Mesendoderm (in vitro differentiated cells): ENCODE measurements at regions not wholly inside any gene's neighbourhood (a gene's known extent, or its start where the extent isn't known, plus 50 kb on each side); places are given as distances from the start of the nearest gene placed in this dataset.
A peak's percentile ranks its signal among the peaks of the same experiment; 100 is the strongest.

Experiments
- DNase-seq: peaks from one replicate; pipeline ENCODE4 v3.0.0; 2013
- H2AK5ac ChIP-seq: 2 replicates; pipeline ENCODE4 v1.6.1; 2013; ENCODE audit warnings: low read length, inconsistent platforms
- H2BK120ac ChIP-seq: 2 replicates; pipeline ENCODE4 v1.6.1; 2013; ENCODE audit warnings: low read depth, mild to moderate bottlenecking, low read length, moderate library complexity, mixed read lengths
- H2BK15ac ChIP-seq: replicated peaks from 2 replicates; pipeline ENCODE4 v1.6.1; 2013; ENCODE audit warnings: low read depth, mild to moderate bottlenecking, moderate library complexity
- H2BK5ac ChIP-seq: 2 replicates; pipeline ENCODE4 v1.6.1; 2013; ENCODE audit warnings: low read length, inconsistent platforms
- H3K18ac ChIP-seq: 2 replicates; pipeline ENCODE4 v1.6.1; 2013; ENCODE audit warnings: mild to moderate bottlenecking, low read length, mixed read lengths
- H3K23ac ChIP-seq: one replicate; pipeline ENCODE4 v1.6.1; 2013; ENCODE audit warnings: low read length
- H3K27ac ChIP-seq: 2 replicates; pipeline ENCODE4 v1.5.1; 2013; ENCODE audit warnings: low read depth, mild to moderate bottlenecking, inconsistent platforms, low read length, moderate library complexity
- H3K27me3 ChIP-seq: 2 replicates; pipeline ENCODE4 v1.6.1; 2013; ENCODE audit warnings: low read length, control low read depth, mild to moderate bottlenecking, inconsistent platforms; ENCODE audit not compliant: insufficient read depth, poor library complexity
- H3K36me3 ChIP-seq: 2 replicates; pipeline ENCODE4 v1.6.1; 2013; ENCODE audit warnings: low read length, inconsistent platforms; ENCODE audit not compliant: control insufficient read depth, insufficient read depth
- H3K4ac ChIP-seq: one replicate; pipeline ENCODE4 v1.6.1; 2013; ENCODE audit warnings: low read depth, mild to moderate bottlenecking, low read length, moderate library complexity
- H3K4me1 ChIP-seq: 2 replicates; pipeline ENCODE4 v1.6.1; 2013; ENCODE audit warnings: low read depth, low read length, inconsistent platforms; ENCODE audit not compliant: control insufficient read depth
- H3K4me2 ChIP-seq: 2 replicates; pipeline ENCODE4 v1.6.1; 2013; ENCODE audit warnings: low read length
- H3K4me3 ChIP-seq: 2 replicates; pipeline ENCODE4 v1.5.1; 2013; ENCODE audit warnings: mild to moderate bottlenecking, low read length
- H3K56ac ChIP-seq: one replicate; pipeline ENCODE4 v1.6.1; 2013; ENCODE audit warnings: low read length
- H3K79me1 ChIP-seq: 2 replicates; pipeline ENCODE4 v1.6.1; 2013; ENCODE audit warnings: low read length, inconsistent platforms
- H3K79me2 ChIP-seq: 2 replicates; pipeline ENCODE4 v1.6.1; 2013; ENCODE audit warnings: mild to moderate bottlenecking, low read length; ENCODE audit not compliant: control insufficient read depth, insufficient read depth
- H3K9ac ChIP-seq: 2 replicates; pipeline ENCODE4 v1.6.1; 2013; ENCODE audit warnings: low read length, inconsistent platforms
- H4K5ac ChIP-seq: one replicate; pipeline ENCODE4 v1.6.1; 2013; ENCODE audit warnings: low read length
- H4K8ac ChIP-seq: one replicate; pipeline ENCODE4 v1.6.1; 2013; ENCODE audit warnings: low read depth, mild to moderate bottlenecking, control low read depth, low read length, moderate library complexity
- WGBS: extraction: QIAGEN DNeasy Blood & Tissue Kit; methylation state at CpG from one replicate; pipeline ENCODE4 v1.1.7; 2013; ENCODE audit warnings: low lambda C conversion rate, missing lambda C conversion rate; ENCODE audit not compliant: insufficient coverage; ENCODE audit errors: extremely low coverage; 5-methylcytosine and 5-hydroxymethylcytosine counted together

- Histone ChIP-seq H3K79me1 (no peaks in the 10 kb centered on the region), H2AK5ac (no peak overlapping the region), H3K36me3 (no peaks in the 10 kb centered on the region), H3K4ac (no peak overlapping the region), H3K23ac (no peak overlapping the region), H3K4me2 (no peak overlapping the region), H3K9ac (no peak overlapping the region), H3K27ac (no peak overlapping the region), H3K27me3 (no peaks in the 10 kb centered on the region), H2BK15ac (no peak overlapping the region), H2BK120ac (no peak overlapping the region), H4K5ac (no peak overlapping the region), H2BK5ac (no peak overlapping the region), H3K4me1 (no peaks in the 10 kb centered on the region), H3K56ac (no peak overlapping the region), H4K8ac (no peak overlapping the region), H3K79me2 (no peaks in the 10 kb centered on the region), H3K4me3 (no peak overlapping the region), H3K18ac (no peak overlapping the region)
- peak; percentile 40 for DNase-seq
- no CpG with 5 or more reads among the region's 3 CpGs for WGBS
Observed at GRCh38 chr2:14199040-14199439, 433.5 kb upstream of the LRATD1 start.

GRCh38 chr2:14219306-14219705 lies 413.2 kb upstream of the LRATD1 start:
- no peak overlapping the region for H3K23ac ChIP-seq
- no peak for DNase-seq
- H3K56ac ChIP-seq = no peak overlapping the region
- WGBS = no CpG with 5 or more reads among the region's 3 CpGs
- no peaks in the 10 kb centered on the region for H3K4me1 ChIP-seq
- H3K27ac ChIP-seq = no peak overlapping the region
- H2BK5ac ChIP-seq = no peak overlapping the region
- no peak overlapping the region for H3K9ac ChIP-seq
- H2BK120ac ChIP-seq = no peak overlapping the region
- no peak overlapping the region for H3K18ac ChIP-seq
- no peaks in the 10 kb centered on the region for H3K36me3 ChIP-seq
- no peaks in the 10 kb centered on the region for H3K27me3 ChIP-seq
- H2AK5ac ChIP-seq = no peak overlapping the region
- H4K5ac ChIP-seq = no peak overlapping the region
- no peaks in the 10 kb centered on the region for H3K79me1 ChIP-seq
- no peak overlapping the region for H3K4me2 ChIP-seq
- H3K79me2 ChIP-seq = no peaks in the 10 kb centered on the region
- no peak overlapping the region for H3K4ac ChIP-seq
- no peak overlapping the region for H2BK15ac ChIP-seq
- no peak overlapping the region for H4K8ac ChIP-seq
- no peak overlapping the region for H3K4me3 ChIP-seq

- no CpG with 5 or more reads among the region's 1 CpG for WGBS
- DNase-seq = no peak
Observed at GRCh38 chr2:14220101-14220500, 412.4 kb upstream of the LRATD1 start.

GRCh38 chr2:14221466-14221865 lies 411.1 kb upstream of the LRATD1 start:
- DNase-seq = no peak
- no CpG with 5 or more reads among the region's 4 CpGs for WGBS
- Histone ChIP-seq H2BK120ac (no peak overlapping the region), H4K5ac (no peak overlapping the region), H3K4me1 (no peaks in the 10 kb centered on the region), H3K23ac (no peak overlapping the region), H3K27ac (no peak overlapping the region), H3K27me3 (no peaks in the 10 kb centered on the region), H3K9ac (no peak overlapping the region), H3K36me3 (no peaks in the 10 kb centered on the region), H2BK5ac (no peak overlapping the region), H3K79me2 (no peaks in the 10 kb centered on the region), H3K56ac (no peak overlapping the region), H3K4me2 (no peak overlapping the region), H3K4me3 (no peak overlapping the region), H3K4ac (no peak overlapping the region), H4K8ac (no peak overlapping the region), H3K18ac (no peak overlapping the region), H3K79me1 (no peaks in the 10 kb centered on the region), H2AK5ac (no peak overlapping the region), H2BK15ac (no peak overlapping the region)

More at GRCh38 chr2:14220101-14220500, 412.4 kb upstream of the LRATD1 start:
- no peaks in the 10 kb centered on the region for H3K36me3 ChIP-seq
- H3K4me2 ChIP-seq = no peak overlapping the region
- no peak overlapping the region for H4K8ac ChIP-seq
- no peaks in the 10 kb centered on the region for H3K4me1 ChIP-seq
- no peak overlapping the region for H2BK5ac ChIP-seq
- H3K4me3 ChIP-seq = no peak overlapping the region
- no peaks in the 10 kb centered on the region for H3K79me2 ChIP-seq
- no peaks in the 10 kb centered on the region for H3K79me1 ChIP-seq
- H3K27ac ChIP-seq = no peak overlapping the region
- H3K27me3 ChIP-seq = no peaks in the 10 kb centered on the region
- no peak overlapping the region for H4K5ac ChIP-seq
- no peak overlapping the region for H2AK5ac ChIP-seq
- no peak overlapping the region for H3K9ac ChIP-seq
- no peak overlapping the region for H3K23ac ChIP-seq
- no peak overlapping the region for H2BK120ac ChIP-seq
- H3K4ac ChIP-seq = no peak overlapping the region
- H3K56ac ChIP-seq = no peak overlapping the region
- H2BK15ac ChIP-seq = no peak overlapping the region
- no peak overlapping the region for H3K18ac ChIP-seq

- no CpG with 5 or more reads among the region's 1 CpG for WGBS
Observed at GRCh38 chr2:14223576-14223975, 408.9 kb upstream of the LRATD1 start.

GRCh38 chr2:14231391-14231898 lies 401.1 kb upstream of the LRATD1 start:
- no peak overlapping the region for H2AK5ac ChIP-seq
- no peak overlapping the region for H4K8ac ChIP-seq
- H3K4me2 ChIP-seq = no peak overlapping the region
- WGBS = no CpG with 5 or more reads among the region's 1 CpG
- no peak overlapping the region for H3K4ac ChIP-seq
- no peak overlapping the region for H3K27ac ChIP-seq
- DNase-seq = no peak
- no peak overlapping the region for H3K4me3 ChIP-seq
- H2BK5ac ChIP-seq = no peak overlapping the region
- no peak overlapping the region for H4K5ac ChIP-seq
- H2BK120ac ChIP-seq = no peak overlapping the region
- H3K56ac ChIP-seq = no peak overlapping the region
- H3K79me2 ChIP-seq = no peaks in the 10 kb centered on the region
- H3K79me1 ChIP-seq = no peaks in the 10 kb centered on the region
- H3K36me3 ChIP-seq = no peaks in the 10 kb centered on the region
- H3K27me3 ChIP-seq = no peaks in the 10 kb centered on the region
- no peak overlapping the region for H2BK15ac ChIP-seq
- no peak overlapping the region for H3K18ac ChIP-seq
- H3K9ac ChIP-seq = no peak overlapping the region
- peaks cover 3% of the 10 kb centered on the region for H3K4me1 ChIP-seq
- H3K23ac ChIP-seq = no peak overlapping the region

More at GRCh38 chr2:14223576-14223975, 408.9 kb upstream of the LRATD1 start:
- Histone ChIP-seq H3K56ac (no peak overlapping the region), H3K4me2 (no peak overlapping the region), H3K9ac (no peak overlapping the region), H3K79me2 (no peaks in the 10 kb centered on the region), H3K4me3 (no peak overlapping the region), H2AK5ac (no peak overlapping the region), H4K5ac (no peak overlapping the region), H2BK15ac (no peak overlapping the region), H3K4ac (no peak overlapping the region), H3K36me3 (no peaks in the 10 kb centered on the region), H3K27ac (no peak overlapping the region), H2BK120ac (no peak overlapping the region), H3K23ac (no peak overlapping the region), H3K79me1 (no peaks in the 10 kb centered on the region), H4K8ac (no peak overlapping the region), H3K27me3 (no peaks in the 10 kb centered on the region), H2BK5ac (no peak overlapping the region), H3K18ac (no peak overlapping the region), H3K4me1 (no peaks in the 10 kb centered on the region)
- no peak for DNase-seq
